HG02970 (cell line): ENCODE measurements at regions not wholly inside any gene's neighbourhood (a gene's known extent, or its start where the extent isn't known, plus 50 kb on each side); places are given as distances from the start of the nearest gene placed in this dataset.
"Not testable (repeated sequence)": the region's sequence is repeated elsewhere in the genome, so short reads cannot be mapped to it uniquely, and the experiment has no call there.

Source experiments
- ATAC-seq: cut with Tn5 transposase; IDR thresholded peaks from one replicate; pipeline ENCODE4 v1.9.1; 2021; ENCODE audit warnings: mild to moderate bottlenecking, moderate library complexity, moderate number of reproducible peaks; ENCODE audit not compliant: unreplicated experiment, low FRiP score

GRCh38 chr5:153939101-153939500, 99.6 kb downstream of the FAM114A2 start:
- no peak for ATAC-seq

- no peak for ATAC-seq
Observed at GRCh38 chr5:153938191-153938842, 100.4 kb downstream of the FAM114A2 start.

GRCh38 chr5:153937661-153938060, 101.0 kb downstream of the FAM114A2 start:
- ATAC-seq: no peak

- not testable (repeated sequence) for ATAC-seq
Observed at GRCh38 chr5:153935151-153935550, 103.6 kb downstream of the FAM114A2 start.

GRCh38 chr5:153926201-153926600, 112.5 kb downstream of the FAM114A2 start:
- no peak for ATAC-seq

DNA sequence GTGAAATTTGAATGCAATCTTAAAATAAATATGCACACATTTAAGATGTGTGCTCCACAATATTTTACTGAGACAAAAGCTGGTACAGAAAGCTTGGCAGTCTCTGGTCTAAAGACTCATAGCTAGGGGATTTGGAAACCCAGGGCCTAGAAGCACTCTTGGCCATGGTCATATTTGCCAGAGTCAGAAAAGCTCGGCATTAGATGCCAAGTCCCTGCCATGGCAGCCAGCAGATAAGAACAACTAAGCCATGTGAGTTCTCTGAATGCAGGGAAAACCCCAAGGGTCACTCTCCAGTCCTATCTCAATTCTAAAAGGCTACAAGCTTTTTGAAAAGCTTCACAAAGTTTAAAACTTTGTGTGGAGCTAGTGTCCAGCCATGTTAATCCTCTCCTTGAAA, 119.5 kb downstream of the FAM114A2 start:
- no peak for ATAC-seq

GRCh38 chr5:153907170-153907775, 131.4 kb downstream of the FAM114A2 start:
- no peak for ATAC-seq

- no peak for ATAC-seq
Observed at GRCh38 chr5:153905219-153905618, 133.5 kb downstream of the FAM114A2 start.

GRCh38 chr5:153903321-153903720, 135.4 kb downstream of the FAM114A2 start:
- ATAC-seq: no peak

DNA sequence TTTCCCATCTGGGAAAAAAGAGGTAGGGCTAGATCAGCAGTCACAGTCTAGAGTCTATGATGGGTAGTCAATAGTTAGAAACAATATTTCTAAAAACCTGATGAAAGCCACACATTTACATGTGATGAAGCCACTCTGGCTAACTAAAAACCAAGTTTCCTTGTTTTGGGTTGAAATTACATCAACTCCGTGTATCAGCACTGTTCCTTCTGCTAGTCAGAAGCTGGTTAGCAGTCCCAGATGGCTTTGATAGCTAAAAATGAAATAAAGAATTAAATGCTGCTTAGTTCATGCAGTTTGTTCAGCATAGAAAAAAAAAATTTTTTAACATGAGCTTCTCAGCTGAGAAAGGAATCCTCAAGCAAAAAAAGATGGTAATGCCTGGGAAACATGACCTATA, 136.7 kb downstream of the FAM114A2 start:
- no peak for ATAC-seq

DNA sequence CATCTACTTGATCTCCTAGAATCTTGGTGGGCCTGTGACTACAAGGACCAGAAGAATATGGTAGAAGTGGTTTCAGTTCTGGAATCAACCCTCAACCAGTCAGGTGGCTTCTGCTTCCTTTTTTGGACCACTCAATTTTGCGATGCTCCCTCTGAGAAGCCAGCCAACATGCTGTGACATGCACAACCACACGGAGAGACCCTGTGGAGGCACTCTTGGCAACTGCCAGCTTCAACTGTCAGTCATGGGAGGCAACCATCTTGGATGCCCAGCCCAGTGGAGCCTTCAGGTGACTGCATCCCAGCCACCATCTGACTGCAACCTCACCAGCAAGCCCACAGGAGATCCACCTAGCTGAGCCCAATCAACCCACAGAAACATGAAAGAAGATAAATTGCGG, 137.3 kb downstream of the FAM114A2 start:
- ATAC-seq: no peak

DNA sequence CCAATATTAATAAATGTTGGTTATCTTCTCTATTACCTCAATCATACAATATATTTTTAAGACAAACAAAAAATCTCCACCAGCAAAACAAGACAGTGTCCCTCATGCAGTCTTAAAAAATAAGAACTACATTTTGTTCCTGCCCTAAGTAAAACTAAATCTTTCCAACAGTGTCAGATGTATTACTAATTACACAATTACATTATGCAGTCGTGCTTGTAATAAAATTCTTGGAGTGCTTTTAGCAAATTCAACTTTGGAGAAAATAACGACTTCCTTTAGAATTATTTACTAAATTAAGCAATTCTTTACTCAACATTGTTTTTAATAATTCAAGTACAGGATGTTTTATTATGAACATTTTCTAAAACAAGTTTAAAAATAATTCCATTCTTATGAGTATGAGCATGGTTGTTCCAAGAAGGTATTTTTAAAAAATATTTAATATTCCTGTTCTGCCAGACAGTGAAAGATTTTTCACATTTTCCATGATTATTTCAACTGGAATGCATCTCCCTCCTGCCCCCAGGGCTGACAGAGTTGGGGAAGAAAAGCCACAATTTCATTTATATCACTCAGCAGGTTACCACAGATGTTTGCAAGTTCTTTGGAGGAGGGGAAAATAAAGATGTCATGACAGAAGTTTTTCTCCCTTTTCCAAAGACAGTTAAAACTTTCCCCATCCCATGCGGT, 137.9 kb downstream of the FAM114A2 start:
- no peak for ATAC-seq

DNA sequence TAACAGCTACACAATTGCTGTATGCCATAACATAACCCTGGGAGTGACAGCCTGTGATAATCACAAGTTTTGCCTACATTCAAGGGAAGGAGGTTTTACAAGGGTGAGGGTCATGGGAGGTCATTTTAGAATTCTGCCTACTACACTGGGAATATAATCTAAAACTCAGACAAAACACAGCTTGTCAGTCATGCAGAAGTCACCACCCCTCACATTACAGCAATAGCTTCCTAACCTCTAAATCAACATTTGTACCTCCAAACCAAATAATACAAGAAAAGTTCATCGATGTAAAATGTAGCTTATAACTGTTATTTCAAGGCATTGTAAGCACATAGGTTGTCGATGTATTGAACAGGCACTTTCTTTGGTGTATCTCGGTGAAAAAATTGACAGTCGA, 139.0 kb downstream of the FAM114A2 start:
- no peak for ATAC-seq

DNA sequence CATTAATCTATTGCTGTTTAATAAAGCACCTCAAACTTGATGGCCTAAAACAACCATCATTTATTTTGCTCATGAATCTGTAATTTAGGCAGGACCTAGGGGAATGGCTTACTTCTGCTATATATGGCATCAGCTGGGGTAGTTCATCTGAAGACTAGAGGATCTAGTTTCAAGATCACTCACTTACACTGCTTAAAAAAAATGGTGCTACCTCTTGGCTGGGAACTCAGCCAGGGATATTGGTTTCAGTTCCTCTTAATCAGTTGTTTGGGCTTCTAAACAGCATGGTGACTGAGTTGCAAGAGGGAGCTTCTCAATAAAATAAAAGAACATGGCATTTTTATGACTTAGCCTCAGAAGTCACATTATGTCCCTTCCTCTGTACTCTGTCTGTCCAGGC, 142.0 kb downstream of the FAM114A2 start:
- ATAC-seq: peak; percentile 93

DNA sequence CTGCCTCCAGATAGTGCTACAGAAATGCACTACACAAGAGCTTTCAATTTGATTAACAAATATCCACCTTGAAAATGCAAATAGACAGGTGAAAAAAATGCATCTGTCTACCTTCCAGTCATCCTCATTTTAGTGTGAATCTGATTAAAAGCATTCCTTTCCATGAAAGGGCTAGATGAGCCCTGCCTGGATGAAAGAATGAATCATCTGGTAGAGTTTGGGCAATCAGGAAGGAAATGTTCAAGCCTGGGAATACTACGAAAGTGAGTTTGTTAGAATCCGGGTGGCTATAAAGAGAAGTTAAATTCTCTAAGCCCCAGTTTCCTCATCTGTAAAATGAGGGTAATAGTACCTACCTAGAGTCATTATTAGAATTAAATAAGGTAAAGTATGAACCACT, 142.6 kb downstream of the FAM114A2 start:
- no peak for ATAC-seq

GRCh38 chr5:153895266-153895665, 143.4 kb downstream of the FAM114A2 start:
- ATAC-seq: no peak

GRCh38 chr5:153893817-153894216, 144.9 kb downstream of the FAM114A2 start:
- ATAC-seq: no peak

DNA sequence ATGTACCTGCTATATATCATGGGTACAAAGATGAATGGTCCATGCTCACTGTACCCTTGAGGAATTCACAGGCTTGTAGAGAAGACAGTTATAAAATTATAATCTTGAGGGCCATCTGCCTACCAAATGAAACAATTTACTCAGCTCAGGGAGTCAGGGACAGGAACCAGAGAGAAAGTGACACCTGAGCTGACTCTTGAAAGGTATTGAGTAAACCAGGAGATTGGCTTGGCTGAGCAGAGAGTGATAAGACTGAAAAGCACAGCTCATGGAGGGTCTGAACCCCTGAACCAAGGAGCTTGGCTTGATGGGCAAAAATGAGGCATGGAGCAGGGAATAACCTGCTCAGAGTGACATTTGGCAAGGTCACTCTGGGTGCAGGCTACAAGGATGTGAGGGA, 147.3 kb downstream of the FAM114A2 start:
- no peak for ATAC-seq

DNA sequence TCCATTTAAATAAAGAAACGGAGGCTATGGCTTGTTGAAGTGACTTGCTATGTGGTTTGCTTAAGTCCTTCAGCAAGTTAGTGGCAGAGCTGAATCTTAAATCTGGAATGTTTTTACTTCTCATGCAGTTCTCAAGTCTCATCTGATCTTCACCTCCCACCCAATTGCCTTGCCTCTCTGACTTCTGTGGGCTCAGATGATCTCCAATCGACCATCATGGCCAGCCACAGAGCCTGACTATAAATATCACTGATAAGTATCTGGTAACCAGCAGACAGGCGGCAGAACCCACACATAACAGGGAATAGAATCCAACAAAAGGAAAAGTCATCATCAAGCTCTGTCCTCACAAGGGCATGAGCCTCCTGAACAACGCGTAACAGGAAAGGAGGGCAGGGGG, 149.9 kb downstream of the FAM114A2 start:
- ATAC-seq: no peak

- ATAC-seq: no peak
Observed at GRCh38 chr5:153885141-153885540, 153.6 kb downstream of the FAM114A2 start.

DNA sequence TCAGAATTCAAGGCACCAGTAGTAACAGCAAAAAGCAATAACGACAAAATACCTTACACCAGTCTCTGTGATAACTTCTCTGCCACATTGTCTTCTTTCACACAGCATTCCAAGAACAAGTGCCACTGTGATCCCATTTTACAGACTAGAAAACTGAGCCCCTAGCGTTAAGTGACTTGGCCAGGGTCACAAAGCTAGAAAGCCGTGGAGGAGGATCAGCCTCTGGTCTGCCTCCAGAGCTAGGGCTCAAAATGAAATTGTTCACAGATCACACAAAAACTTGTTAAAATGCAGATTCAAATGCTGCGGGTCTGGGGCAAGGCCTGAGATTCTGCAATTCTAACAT, 154.1 kb downstream of the FAM114A2 start:
- no peak for ATAC-seq
